HG03432 (cell line): ENCODE measurements at regions not wholly inside any gene's neighbourhood (a gene's known extent, or its start where the extent isn't known, plus 50 kb on each side); places are given as distances from the start of the nearest gene placed in this dataset.

Experiments
- ATAC-seq: cut with Tn5 transposase; IDR thresholded peaks from one replicate; pipeline ENCODE4 v1.9.1; 2021; ENCODE audit warnings: mild to moderate bottlenecking, moderate library complexity; ENCODE audit not compliant: unreplicated experiment

GRCh38 chr4:113849771-113850170 is 88.2 kb upstream of the CAMK2D start:
- ATAC-seq = no peak

- ATAC-seq = no peak
Observed at GRCh38 chr4:113847710-113848109, 86.2 kb upstream of the CAMK2D start.

DNA sequence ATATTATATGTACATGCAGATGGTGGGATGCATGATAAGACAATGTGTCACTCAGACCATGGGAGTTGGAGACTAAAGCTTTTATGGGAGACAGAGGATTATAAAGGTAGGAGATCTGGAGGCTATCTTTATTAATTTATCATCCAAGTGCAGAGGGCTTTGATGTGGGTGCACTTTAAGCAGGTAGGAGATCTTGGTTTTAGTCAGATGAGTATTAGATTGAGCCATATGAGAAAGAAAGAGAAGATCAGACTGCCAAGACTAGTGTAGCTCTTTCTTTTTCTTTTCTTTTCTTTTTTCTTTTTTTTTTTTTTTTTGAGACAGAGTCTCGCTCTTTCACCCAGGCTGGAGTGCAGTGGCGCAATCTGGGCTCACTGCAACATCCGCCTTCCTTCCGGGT is 84.9 kb upstream of the CAMK2D start:
- ATAC-seq = no peak

DNA sequence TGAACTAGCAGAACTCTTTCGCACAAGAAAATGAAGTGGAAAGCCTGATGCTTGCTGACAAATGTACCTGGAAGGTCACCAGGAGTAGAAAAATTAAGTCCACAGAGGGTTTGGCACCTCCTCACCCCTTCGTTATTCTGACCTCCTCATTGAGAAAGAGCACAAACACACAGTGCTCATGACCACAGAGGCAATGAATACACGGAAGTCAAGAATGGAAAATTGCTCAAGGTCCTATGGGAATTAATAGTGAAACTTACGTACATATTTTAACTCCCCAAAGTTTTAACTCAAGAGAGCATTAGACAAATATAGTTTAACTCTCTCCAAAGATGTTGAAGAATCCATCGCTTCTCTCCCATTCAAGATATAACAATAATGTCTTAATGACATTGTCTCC is 83.6 kb upstream of the CAMK2D start:
- no peak for ATAC-seq

DNA sequence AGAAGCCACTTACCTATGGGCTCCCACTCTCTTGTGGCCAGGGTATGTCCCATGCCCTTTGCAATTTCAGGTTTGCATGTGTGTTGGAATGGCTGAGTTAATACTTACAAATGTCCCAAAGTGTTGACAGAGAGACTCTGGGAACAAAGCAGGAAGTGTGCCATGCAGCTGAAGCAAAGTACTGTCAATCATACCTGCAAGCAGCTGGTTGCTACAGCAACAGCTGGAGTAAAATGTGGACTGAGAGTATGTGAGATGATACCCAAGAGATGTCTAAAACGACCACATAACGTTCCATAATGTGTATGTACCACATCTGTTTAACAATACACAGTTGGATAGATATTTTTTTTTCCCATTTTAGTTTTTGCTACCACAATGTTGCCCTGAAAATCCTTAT is 82.8 kb upstream of the CAMK2D start:
- ATAC-seq = peak; percentile 77

DNA sequence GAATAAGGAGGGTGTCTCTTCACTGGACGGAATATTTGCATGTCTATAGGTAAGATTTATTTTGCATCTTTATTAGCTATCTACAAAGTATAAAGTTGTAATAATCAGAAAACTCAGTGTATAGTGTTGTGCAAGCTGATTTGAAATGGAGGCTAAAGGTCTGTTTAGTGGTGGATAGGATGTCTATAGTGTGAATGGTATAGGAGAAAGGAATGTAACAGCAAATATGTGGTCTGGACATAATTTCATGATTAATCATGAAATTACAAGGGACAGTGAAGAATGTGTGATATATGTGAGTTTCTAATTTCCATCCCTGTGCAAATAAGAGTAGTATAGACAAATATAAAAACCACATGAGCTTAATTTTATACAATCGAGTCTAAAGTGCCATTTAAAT is 79.3 kb upstream of the CAMK2D start:
- no peak for ATAC-seq

DNA sequence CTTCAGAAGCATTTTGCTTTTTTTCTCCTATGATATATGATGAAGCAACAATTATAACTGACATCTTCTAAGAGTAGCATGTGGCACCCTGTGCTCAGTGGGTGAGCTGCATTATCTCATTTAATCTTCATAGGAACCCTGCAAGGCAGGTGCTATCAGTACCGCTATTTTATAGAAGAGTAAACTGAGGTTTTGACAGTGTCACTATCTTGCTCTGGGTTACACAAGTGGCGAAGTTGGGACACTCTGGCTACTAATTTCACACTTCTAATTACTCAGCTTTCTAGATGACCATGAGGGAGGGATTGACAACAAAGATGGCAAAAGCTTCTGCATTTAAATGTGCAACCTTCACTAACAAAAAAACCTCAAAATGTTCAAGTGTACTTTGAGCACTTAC is 76.9 kb upstream of the CAMK2D start:
- no peak for ATAC-seq

DNA sequence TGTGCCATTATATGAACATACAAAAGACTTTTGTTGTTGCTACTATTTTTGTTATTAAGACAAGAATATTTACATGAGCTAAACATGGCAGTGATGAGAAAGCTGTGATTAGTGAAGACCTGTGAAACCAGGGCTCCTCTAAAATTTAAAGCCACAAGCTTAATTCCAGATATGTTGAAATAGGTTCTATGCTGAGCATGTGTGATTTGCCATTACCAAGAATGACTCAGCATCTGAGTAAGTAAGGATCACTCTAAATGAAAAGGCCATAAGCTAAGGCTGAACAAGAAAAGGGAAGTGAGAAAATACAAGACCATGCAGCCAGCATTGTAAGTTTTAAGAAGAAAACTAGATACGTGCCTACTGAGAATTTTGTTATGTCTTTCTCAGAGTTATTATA is 75.9 kb upstream of the CAMK2D start:
- ATAC-seq = peak; percentile 100

GRCh38 chr4:113835005-113835404 is 73.5 kb upstream of the CAMK2D start:
- no peak for ATAC-seq

DNA sequence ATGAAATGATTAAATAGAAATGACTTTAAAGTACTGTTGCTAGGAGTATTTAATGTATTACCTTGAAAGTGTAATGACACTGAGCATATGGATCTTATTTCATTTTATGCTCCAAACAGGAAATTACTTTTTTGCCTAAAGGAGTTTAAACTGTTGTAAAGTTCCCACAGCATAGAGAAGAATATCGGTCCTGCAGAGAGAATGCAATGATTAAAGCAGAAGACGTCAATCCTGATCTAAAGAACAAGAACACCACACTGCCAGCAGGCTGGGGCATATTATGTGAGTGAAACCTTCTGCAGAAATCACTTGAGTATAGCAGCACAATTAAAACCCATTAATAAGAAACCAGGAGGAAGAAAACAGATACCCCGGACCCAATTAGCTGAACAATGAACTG is 72.8 kb upstream of the CAMK2D start:
- no peak for ATAC-seq

DNA sequence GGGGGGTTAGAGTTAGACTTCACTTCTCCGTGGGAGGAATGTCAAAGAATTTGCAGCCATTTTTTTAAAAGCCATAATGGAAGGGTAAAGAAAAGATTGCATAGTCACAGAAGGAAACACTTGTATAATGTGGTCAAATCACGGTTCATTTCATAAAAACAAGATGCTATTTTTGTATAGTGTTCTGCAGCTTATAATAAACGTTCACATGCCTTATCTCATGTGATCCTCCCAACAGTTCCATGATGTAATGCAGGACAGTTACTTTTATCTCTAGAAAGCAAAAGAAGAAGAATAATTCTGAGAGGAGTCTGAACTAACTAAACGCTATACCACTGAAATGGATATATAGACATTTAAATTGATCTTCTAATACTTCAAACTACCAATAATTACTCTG is 71.3 kb upstream of the CAMK2D start:
- ATAC-seq = no peak

DNA sequence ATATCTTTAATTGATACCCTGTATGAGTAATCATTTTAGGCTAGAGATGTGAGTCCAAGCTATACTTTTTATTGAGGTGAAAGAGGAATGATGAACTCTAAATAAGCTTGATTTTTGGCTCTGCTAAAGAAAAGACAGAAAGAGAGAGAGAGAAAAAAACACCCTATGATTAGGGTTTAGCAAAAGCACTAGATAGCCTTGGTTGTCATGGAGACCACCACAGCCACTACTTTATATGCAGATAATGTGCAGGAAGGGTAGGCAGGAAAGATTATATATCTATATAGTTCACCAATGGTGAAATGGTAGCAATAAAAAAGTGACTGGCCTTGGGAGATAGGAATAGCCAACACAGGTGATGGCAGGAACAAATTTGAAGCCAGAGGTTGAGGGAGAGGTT is 69.9 kb upstream of the CAMK2D start:
- ATAC-seq = no peak

DNA sequence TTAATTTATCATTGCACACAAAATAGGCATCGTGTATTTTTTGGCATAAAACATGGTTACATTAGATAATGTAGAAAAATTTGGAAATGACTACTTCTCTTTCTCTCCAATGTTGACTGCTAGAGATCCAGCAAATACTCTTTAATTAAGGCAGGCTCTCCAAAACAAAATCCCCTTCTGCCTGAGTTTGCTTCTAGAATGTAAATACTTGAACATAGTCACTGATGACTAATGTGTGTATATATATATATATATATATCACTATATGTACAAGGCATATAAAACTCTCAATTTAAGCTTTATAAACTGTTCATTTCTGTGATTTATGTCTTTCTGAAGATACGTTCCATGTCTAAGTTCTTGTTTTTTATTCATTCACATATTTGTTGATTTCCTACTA is 67.2 kb upstream of the CAMK2D start:
- no peak for ATAC-seq

DNA sequence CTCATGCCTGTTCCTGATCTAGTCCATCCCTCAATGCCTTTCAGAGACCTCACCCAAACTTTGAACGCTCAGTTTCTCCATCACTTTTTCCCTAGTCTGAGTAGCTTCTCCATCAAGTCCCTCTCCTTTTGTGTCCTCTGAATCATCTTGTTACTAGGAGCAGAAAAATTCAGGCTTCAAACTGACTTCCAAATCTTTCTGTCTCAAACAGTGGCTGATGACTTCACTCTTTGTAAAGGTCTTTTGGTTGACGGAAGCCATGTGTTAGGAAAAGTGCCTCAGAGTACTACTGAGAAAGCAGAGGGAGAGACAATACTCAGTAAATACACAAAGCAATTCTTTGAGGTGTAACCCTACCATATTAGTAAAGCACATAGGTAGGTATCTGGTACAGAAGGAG is 65.7 kb upstream of the CAMK2D start:
- ATAC-seq = no peak

DNA sequence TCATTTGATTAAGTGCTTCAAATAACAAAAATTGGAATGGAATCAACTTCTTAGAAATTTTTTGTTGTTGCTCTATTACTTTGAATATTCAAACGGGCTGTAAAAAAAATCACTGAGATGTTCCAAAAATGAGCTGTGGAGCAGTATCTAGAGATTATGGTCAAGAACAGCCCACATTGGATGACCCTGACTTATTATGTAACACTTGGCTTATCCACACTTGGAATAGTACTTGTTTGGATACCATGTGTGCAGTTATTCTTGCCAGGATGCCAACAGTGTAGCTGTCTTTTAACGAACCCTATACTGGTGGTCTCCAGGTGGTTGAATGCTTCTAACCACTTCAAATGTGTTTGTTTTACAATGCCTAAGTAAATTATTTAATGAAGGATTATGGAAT is 64.9 kb upstream of the CAMK2D start:
- ATAC-seq = no peak

DNA sequence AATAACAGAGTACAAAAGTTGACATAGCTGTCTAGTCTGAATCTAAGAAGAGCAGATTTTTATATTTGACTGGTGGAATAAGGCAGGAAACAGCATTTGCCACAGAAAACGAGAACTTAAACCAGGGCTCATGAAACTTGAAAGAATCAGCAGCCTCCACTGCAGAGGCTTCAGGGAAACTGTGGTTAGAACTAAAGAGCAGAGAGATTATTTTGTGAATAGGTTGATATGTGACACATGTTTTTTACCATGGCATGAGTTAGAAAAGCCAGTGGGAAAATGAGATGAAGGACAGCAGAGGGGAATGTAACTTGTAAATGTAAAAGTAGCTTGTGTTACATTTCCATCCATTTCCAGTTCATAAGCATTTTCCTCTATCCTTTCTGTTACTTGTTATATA is 63.7 kb upstream of the CAMK2D start:
- ATAC-seq = peak; percentile 70

GRCh38 chr4:113824396-113824795 is 62.9 kb upstream of the CAMK2D start:
- ATAC-seq = no peak

DNA sequence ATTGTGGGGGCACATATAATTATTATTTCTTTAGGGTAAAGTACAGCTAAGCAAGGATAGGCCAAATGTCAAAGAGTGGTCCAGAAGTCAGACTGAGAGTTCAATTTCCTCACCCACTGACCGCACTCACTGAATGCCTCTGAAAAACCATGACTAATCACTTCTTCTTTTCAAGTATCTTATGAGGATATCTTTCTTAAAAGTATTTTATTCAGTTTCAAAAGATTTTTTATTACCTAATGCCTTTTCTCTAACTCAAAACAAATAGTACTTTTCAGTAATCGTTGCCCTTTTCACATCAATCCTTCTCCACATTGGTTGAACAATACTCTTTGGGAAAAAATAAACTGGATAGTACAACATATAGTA is 61.7 kb upstream of the CAMK2D start:
- peak; percentile 67 for ATAC-seq

DNA sequence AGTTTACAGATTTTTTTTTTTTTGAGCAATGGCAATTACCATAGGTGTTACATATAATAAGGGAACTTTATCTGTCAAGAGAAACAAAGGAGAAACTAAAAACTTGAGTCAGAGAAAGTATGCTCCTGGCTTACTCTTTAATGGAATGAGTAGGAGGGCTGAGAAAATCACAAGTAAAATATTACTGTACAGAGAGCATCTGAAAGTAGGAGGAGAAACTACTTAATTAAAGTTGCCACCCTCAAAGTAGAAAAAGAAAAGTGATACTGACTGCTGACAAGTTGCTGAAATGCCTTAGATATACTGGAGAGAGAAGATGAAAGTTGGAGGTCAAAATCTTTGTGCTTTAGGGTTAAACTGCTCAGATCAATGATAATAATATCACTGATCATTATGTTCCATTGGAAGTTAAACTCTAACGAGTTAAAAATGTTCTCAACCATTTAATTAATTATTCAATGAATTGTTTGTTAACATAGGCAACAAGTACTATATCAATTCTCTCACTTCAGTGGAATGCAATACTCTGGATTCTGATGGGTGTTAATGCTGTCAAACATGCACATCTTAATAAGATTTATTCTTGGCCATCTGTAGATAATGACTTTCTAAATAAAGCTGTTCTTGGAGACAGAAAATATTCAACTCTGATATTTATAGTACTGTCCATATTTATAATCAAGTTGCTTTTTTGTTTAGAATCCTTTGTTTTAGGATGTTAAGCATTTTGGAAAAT is 61.2 kb upstream of the CAMK2D start:
- peak; percentile 79 for ATAC-seq

- no peak for ATAC-seq
Observed at GRCh38 chr4:113821856-113822255, 60.3 kb upstream of the CAMK2D start.

DNA sequence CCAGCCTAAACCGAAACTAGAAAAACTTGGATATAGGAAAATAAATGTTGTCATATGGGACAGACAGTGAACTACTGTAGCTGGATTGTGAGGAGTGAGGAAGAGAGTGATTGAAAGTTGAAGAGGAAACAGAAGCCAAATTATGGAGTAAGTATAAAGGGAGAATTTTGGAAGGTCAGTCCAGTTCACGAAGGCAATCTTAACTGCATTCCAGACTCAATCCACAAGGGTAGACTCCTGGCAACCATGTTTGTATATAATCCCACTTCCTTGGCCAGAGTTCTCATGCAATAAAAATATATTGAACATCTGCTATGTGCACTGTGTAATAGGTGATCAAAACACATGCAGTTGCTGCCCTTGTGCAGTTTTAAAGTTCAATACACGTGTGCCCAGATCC is 58.6 kb upstream of the CAMK2D start:
- ATAC-seq = no peak

DNA sequence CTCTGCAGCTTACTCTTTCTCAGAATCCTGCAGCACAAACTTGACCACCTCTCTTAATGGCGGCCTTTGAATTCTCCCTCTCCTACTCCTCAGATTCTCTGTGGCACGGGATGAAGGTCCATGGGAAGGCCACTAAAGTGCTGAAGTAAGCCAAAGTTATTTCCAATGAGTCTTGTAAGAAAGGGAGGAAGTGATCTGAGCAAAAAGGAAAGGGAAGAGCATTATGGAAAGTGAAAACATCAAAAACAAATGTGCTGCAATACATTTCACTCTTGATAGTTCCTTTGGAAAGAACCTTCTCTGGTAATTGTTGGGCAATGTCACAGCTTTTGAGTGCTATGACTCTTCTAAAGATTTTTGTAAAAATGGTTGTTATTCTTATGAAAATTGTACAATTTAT is 54.3 kb upstream of the CAMK2D start:
- ATAC-seq = no peak

GRCh38 chr4:113811359-113811758 is 49.8 kb upstream of the CAMK2D start:
- no peak for ATAC-seq
